ENCODE measurements at regions not wholly inside any gene's neighbourhood (a gene's known extent, or its start where the extent isn't known, plus 50 kb on each side); places are given as distances from the start of the nearest gene placed in this dataset.
"Not testable (repeated sequence)": the region's sequence is repeated elsewhere in the genome, so short reads cannot be mapped to it uniquely, and the experiment has no call there.

GRCh38 chr1:215321802-215322201 is 239.3 kb downstream of the KCNK2 start:
- no peak for TF ChIP-seq EZH2phosphoT487 (IDR thresholded peaks at IDR 0.05)
- no peak for TF ChIP-seq CTCF (IDR thresholded peaks at IDR 0.05)
- no peak for TF ChIP-seq EZH2 (IDR thresholded peaks at IDR 0.05)
- Histone ChIP-seq H3K27ac (no peak overlapping the region), H4K20me1 (ENCODE audit: low read depth) (no peaks in the 10 kb centered on the region), H3K4me2 (no peak overlapping the region), H3K36me3 (no peaks in the 10 kb centered on the region), H3K9ac (no peak overlapping the region), H3K4me3 (no peak overlapping the region), H3K79me2 (ENCODE audit: low read depth) (no peaks in the 10 kb centered on the region), H3F3A (ENCODE audit: low read depth) (no peaks in the 10 kb centered on the region), H3K27me3 (no peaks in the 10 kb centered on the region), H3K4me1 (no peaks in the 10 kb centered on the region), H2AFZ (replicated peaks) (no peak overlapping the region), H3K9me3 (ENCODE audit: low read depth) (no peaks in the 10 kb centered on the region)
- DNase-seq (ENCODE audit: low spot score), result no peak
- Mint-ChIP-seq H3K4me1 (no peaks in the 10 kb centered on the region), H3K36me3 (no peaks in the 10 kb centered on the region), H3K27ac (no peak overlapping the region), H3K4me3 (no peak overlapping the region), H3K27me3 (ENCODE audit: insufficient read depth, low read depth) (no peaks in the 10 kb centered on the region), H3K9me3 (peaks cover 12% of the 10 kb centered on the region)

- H2AFZ ChIP-seq (replicated peaks); H3K79me2 ChIP-seq (ENCODE audit: low read depth); H3K4me1 ChIP-seq; DNase-seq (ENCODE audit: low spot score); H3K4me3 Mint-ChIP-seq; H3K9ac ChIP-seq; H3K9me3 Mint-ChIP-seq; H3K27ac Mint-ChIP-seq; H3K27ac ChIP-seq; H3K36me3 ChIP-seq; H3K9me3 ChIP-seq (ENCODE audit: low read depth); H3K4me1 Mint-ChIP-seq; H3K4me2 ChIP-seq; H3K36me3 Mint-ChIP-seq; H3K4me3 ChIP-seq; H4K20me1 ChIP-seq (ENCODE audit: low read depth); H3K27me3 ChIP-seq; H3F3A ChIP-seq (ENCODE audit: low read depth); H3K27me3 Mint-ChIP-seq (ENCODE audit: insufficient read depth, low read depth): not testable (repeated sequence)
Measured at GRCh38 chr1:215323992-215324391, 241.5 kb downstream of the KCNK2 start.

GRCh38 chr1:215330426-215330825 is 236.7 kb upstream of the KCTD3 start:
- Mint-ChIP-seq H3K27me3 (ENCODE audit: insufficient read depth, low read depth) (no peaks in the 10 kb centered on the region), H3K27ac (no peak overlapping the region), H3K4me1 (no peaks in the 10 kb centered on the region), H3K36me3 (no peaks in the 10 kb centered on the region), H3K9me3 (no peaks in the 10 kb centered on the region), H3K4me3 (no peak overlapping the region)
- Histone ChIP-seq H3K27ac (no peak overlapping the region), H3K4me1 (no peaks in the 10 kb centered on the region), H3K4me2 (no peak overlapping the region), H3K36me3 (no peaks in the 10 kb centered on the region), H3F3A (ENCODE audit: low read depth) (no peaks in the 10 kb centered on the region), H3K4me3 (no peak overlapping the region), H2AFZ (replicated peaks) (no peak overlapping the region), H3K9ac (no peak overlapping the region), H3K9me3 (ENCODE audit: low read depth) (no peaks in the 10 kb centered on the region), H3K79me2 (ENCODE audit: low read depth) (no peaks in the 10 kb centered on the region), H3K27me3 (no peaks in the 10 kb centered on the region), H4K20me1 (ENCODE audit: low read depth) (no peaks in the 10 kb centered on the region)
- TF ChIP-seq EZH2phosphoT487 (IDR thresholded peaks at IDR 0.05) (no peak), CTCF (IDR thresholded peaks at IDR 0.05) (no peak), EZH2 (IDR thresholded peaks at IDR 0.05) (no peak)
- no peak for DNase-seq (ENCODE audit: low spot score)

- Mint-ChIP-seq H3K4me3 (no peak overlapping the region), H3K4me1 (no peaks in the 10 kb centered on the region)
- H3K79me2 ChIP-seq (ENCODE audit: low read depth), result no peaks in the 10 kb centered on the region
Measured at GRCh38 chr1:215344539-215344938, 222.6 kb upstream of the KCTD3 start.

More at GRCh38 chr1:215344539-215344938, 222.6 kb upstream of the KCTD3 start:
- no peak for TF ChIP-seq EZH2phosphoT487 (IDR thresholded peaks at IDR 0.05)
- no peak for TF ChIP-seq EZH2 (IDR thresholded peaks at IDR 0.05)
- no peak for TF ChIP-seq CTCF (IDR thresholded peaks at IDR 0.05)
- H3F3A ChIP-seq (ENCODE audit: low read depth), result no peaks in the 10 kb centered on the region
- no peaks in the 10 kb centered on the region for H3K36me3 ChIP-seq
- no peak overlapping the region for H3K27ac ChIP-seq
- H3K9me3 ChIP-seq (ENCODE audit: low read depth), result no peaks in the 10 kb centered on the region
- DNase-seq (ENCODE audit: low spot score), result no peak
- Mint-ChIP-seq H3K36me3 (no peaks in the 10 kb centered on the region), H3K27me3 (ENCODE audit: insufficient read depth, low read depth) (no peaks in the 10 kb centered on the region), H3K27ac (no peak overlapping the region), H3K9me3 (no peaks in the 10 kb centered on the region)
- H3K4me2 ChIP-seq, result no peak overlapping the region
- no peak overlapping the region for H3K9ac ChIP-seq
- H3K27me3 ChIP-seq, result no peaks in the 10 kb centered on the region
- no peaks in the 10 kb centered on the region for H4K20me1 ChIP-seq (ENCODE audit: low read depth)
- H2AFZ ChIP-seq (replicated peaks), result no peak overlapping the region
- no peaks in the 10 kb centered on the region for H3K4me1 ChIP-seq
- no peak overlapping the region for H3K4me3 ChIP-seq
